Fibroblast of lung (primary cell): ENCODE measurements at regions not wholly inside any gene's neighbourhood (a gene's known extent, or its start where the extent isn't known, plus 50 kb on each side); places are given as distances from the start of the nearest gene placed in this dataset.

Experiments
- DNase-seq, 2 donors: peaks; one replicate each; pipeline versions ENCODE4 v3.0.0 to v3.0.0-alpha.2; 2010; ENCODE audit warnings: low read depth in 2 of 2
- H2AFZ ChIP-seq: 2 replicates; pipeline ENCODE4 v1.5.1; 2012; ENCODE audit warnings: low read length, control low read depth, inconsistent platforms
- H3K27ac ChIP-seq: 2 replicates; pipeline ENCODE4 v1.5.1; 2011; ENCODE audit warnings: low read length, control low read depth; ENCODE audit not compliant: insufficient read depth
- H3K27me3 ChIP-seq: 2 replicates; pipeline ENCODE4 v1.5.1; 2011; ENCODE audit warnings: mild to moderate bottlenecking, low read length; ENCODE audit not compliant: control insufficient read depth, insufficient read depth
- H3K36me3 ChIP-seq: 2 replicates; pipeline ENCODE4 v1.5.1; 2011; ENCODE audit warnings: low read length; ENCODE audit not compliant: control insufficient read depth, insufficient read depth
- H3K4me1 ChIP-seq: 2 replicates; pipeline ENCODE4 v1.5.1; 2011; ENCODE audit warnings: low read length; ENCODE audit not compliant: control insufficient read depth, insufficient read depth; ENCODE audit errors: extremely low read depth
- H3K4me2 ChIP-seq: 2 replicates; pipeline ENCODE4 v1.5.1; 2011; ENCODE audit warnings: low read length, control low read depth; ENCODE audit not compliant: insufficient read depth; ENCODE audit errors: extremely low read depth
- H3K4me3 ChIP-seq, 4 experiments: fragments of 200-600 bp in 1 of 4; sonication (generic) in 1 of 4; replicated peaks in 1 of 4; 2 replicates each; pipeline ENCODE4 v1.5.1; 2011 to 2016; ENCODE audit warnings: low read length in 4 of 4, low read depth in 3 of 4, mild to moderate bottlenecking in 3 of 4, control low read depth in 2 of 4, inconsistent platforms in 1 of 4, mixed read lengths in 1 of 4; ENCODE audit not compliant: insufficient read depth in 1 of 4; ENCODE audit errors: control extremely low read depth in 1 of 4
- H3K79me2 ChIP-seq: 2 replicates; pipeline ENCODE4 v1.5.1; 2012; ENCODE audit warnings: mild to moderate bottlenecking, low read length, inconsistent platforms; ENCODE audit not compliant: control insufficient read depth, insufficient read depth
- H3K9ac ChIP-seq: 2 replicates; pipeline ENCODE4 v1.5.1; 2011; ENCODE audit warnings: mild to moderate bottlenecking, low read length, control low read depth; ENCODE audit not compliant: insufficient read depth
- H3K9me3 ChIP-seq: 2 replicates; pipeline ENCODE4 v1.5.1; 2012; ENCODE audit warnings: low read depth, low read length; ENCODE audit not compliant: control insufficient read depth, insufficient read depth
- H4K20me1 ChIP-seq: 2 replicates; pipeline ENCODE4 v1.5.1; 2011; ENCODE audit warnings: low read length; ENCODE audit not compliant: control insufficient read depth, insufficient read depth; ENCODE audit errors: extremely low read depth
- EZH2 ChIP-seq: IDR thresholded peaks from 2 replicates; pipeline ENCODE4 v1.5.1; 2012; ENCODE audit warnings: low read length, control low read depth, mild to moderate bottlenecking; ENCODE audit errors: missing control alignments
- TF ChIP-seq, protein P1 (sequence below), 2 donors: IDR thresholded peaks in 1 of 2; conservative IDR thresholded peaks in 1 of 2; 1 replicate in 1 of 2; 2 replicates in 1 of 2; pipeline ENCODE4 v1.5.1; 2011 to 2012; ENCODE audit warnings: low read length in 2 of 2, control low read depth in 1 of 2, inconsistent platforms in 1 of 2, low read depth in 1 of 2, mild to moderate bottlenecking in 1 of 2

DNA sequence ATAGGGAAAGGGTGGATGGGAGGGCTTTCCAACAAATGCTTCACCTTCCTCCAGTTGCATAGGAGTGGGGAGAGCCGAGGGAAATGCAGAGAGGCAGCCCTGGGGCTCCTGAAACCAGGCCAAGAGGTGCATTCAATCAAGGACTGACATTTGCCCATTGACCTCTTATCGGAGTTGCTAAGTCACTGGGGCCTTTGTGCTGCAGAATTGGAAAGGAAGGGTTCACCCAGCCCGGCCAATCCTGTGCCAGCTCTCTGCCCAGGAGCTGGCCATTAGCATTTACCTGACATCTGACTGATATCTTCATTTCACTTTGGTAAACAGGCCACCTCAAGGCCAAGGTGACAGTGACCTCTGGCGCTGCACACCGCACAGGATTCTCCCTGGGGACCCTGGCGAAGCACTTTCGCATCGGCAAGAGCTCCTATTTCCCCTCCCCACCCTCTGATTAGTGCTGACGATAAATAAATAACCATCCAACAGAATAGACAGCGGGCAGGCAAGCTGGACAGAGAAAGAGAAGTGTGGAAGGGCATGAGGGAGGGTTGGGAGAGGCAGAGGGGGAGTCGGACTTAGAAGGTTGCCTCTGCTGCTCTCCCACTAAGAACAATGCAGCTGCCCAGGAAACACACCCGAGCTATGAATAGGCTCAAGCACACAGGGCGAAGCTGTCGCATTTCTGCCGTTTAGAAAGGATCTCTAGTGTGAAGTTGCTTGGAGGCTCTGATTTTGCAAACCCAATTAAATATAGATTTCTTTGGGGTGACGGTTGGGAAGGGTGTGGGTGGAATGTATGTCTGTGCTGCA, 57.0 kb upstream of the BOD1 start:
- Histone ChIP-seq H3K9me3 (no peaks in the 10 kb centered on the region), H3K4me1 (no peaks in the 10 kb centered on the region), H3K36me3 (no peaks in the 10 kb centered on the region), H3K27ac (no peak overlapping the region), H3K9ac (no peak overlapping the region), H3K4me3 (no peak overlapping the region), H2AFZ (no peak overlapping the region), H3K27me3 (peaks cover 2% of the 10 kb centered on the region), H3K79me2 (no peaks in the 10 kb centered on the region), H3K4me2 (no peak overlapping the region), H4K20me1 (no peaks in the 10 kb centered on the region)
- DNase-seq, result no peak
- no peak for TF ChIP-seq EZH2
- TF ChIP-seq, protein P1, sequence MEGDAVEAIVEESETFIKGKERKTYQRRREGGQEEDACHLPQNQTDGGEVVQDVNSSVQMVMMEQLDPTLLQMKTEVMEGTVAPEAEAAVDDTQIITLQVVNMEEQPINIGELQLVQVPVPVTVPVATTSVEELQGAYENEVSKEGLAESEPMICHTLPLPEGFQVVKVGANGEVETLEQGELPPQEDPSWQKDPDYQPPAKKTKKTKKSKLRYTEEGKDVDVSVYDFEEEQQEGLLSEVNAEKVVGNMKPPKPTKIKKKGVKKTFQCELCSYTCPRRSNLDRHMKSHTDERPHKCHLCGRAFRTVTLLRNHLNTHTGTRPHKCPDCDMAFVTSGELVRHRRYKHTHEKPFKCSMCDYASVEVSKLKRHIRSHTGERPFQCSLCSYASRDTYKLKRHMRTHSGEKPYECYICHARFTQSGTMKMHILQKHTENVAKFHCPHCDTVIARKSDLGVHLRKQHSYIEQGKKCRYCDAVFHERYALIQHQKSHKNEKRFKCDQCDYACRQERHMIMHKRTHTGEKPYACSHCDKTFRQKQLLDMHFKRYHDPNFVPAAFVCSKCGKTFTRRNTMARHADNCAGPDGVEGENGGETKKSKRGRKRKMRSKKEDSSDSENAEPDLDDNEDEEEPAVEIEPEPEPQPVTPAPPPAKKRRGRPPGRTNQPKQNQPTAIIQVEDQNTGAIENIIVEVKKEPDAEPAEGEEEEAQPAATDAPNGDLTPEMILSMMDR (conservative IDR thresholded peaks at IDR 0.05 in 1 of 2, IDR thresholded peaks at IDR 0.05 in 1 of 2; ENCODE audit: low read depth in 1 of 2, low read length in 2 of 2), result no peak

DNA sequence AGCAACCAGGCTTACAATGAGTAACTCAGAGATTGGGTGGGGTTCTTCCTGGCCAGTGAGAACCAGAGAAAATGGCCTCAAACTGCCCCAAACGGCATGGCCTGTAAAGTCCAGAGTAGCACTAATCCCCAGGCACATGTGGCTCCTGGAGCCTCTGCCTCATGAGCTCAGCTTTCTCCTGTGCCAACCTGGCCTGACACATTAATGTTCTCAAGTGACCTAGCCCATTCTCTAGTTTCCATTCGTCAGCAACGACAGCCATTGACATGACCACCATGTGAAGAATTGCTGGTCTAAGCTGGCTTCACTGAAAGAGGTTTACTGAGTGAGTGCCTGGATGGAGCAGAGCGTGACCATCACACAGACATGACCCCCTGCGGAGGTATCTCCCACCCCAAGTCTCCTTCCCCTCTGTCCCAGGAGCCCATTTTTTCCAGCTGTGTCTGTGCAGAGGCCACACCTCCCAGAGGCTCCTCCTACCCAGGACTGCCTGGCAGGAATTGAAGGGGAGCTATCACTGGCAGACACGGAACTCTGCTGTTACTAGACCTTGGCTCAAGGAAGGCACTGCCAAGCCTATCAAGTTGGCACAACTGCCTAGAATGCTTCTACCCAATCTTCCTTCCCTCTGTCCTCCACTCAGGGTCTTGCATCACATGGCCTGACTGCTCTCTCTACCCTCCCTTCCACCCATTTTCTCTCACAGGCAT, 59.0 kb upstream of the BOD1 start:
- H3K4me1 ChIP-seq, result no peaks in the 10 kb centered on the region
- no peak for DNase-seq
- H4K20me1 ChIP-seq, result no peaks in the 10 kb centered on the region
- no peaks in the 10 kb centered on the region for H3K79me2 ChIP-seq
- TF ChIP-seq EZH2, result no peak
- TF ChIP-seq, protein P1 (conservative IDR thresholded peaks at IDR 0.05 in 1 of 2, IDR thresholded peaks at IDR 0.05 in 1 of 2; ENCODE audit: low read depth in 1 of 2, low read length in 2 of 2), result no peak
- H3K4me2 ChIP-seq, result no peak overlapping the region
- peaks cover 2% of the 10 kb centered on the region for H3K27me3 ChIP-seq
- H2AFZ ChIP-seq, result no peak overlapping the region
- H3K36me3 ChIP-seq, result no peaks in the 10 kb centered on the region
- H3K9ac ChIP-seq, result no peak overlapping the region
- no peaks in the 10 kb centered on the region for H3K9me3 ChIP-seq
- H3K27ac ChIP-seq, result no peak overlapping the region
- H3K4me3 ChIP-seq, result no peak overlapping the region

DNA sequence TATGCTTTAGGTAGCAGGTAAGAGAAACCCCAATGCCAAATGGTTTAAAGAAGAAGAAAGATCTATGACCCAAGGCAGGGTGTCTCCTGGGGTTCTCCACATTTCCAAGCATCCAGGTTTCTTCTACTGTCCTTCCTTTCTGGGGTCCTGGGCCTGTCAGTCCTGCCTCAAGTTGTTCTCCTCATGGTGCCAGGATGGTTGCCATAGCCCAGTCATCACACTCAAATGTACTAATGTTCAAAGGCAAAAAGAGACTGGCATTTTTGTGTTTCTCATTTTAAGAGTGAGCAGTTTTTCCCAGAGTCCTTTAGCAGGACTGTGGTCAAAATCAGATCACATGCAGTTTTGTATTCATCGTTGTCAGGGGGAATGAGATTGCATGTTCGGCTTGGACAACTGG, 59.9 kb upstream of the BOD1 start:
- DNase-seq, result no peak
- Histone ChIP-seq H3K4me3 (no peak overlapping the region), H3K36me3 (no peaks in the 10 kb centered on the region), H3K79me2 (no peaks in the 10 kb centered on the region), H3K4me2 (no peak overlapping the region), H3K4me1 (no peaks in the 10 kb centered on the region), H3K9ac (no peak overlapping the region), H4K20me1 (no peaks in the 10 kb centered on the region), H3K9me3 (no peaks in the 10 kb centered on the region), H3K27ac (no peak overlapping the region), H2AFZ (no peak overlapping the region), H3K27me3 (peaks cover 2% of the 10 kb centered on the region)
- no peak for TF ChIP-seq EZH2
- TF ChIP-seq, protein P1 (conservative IDR thresholded peaks at IDR 0.05 in 1 of 2, IDR thresholded peaks at IDR 0.05 in 1 of 2; ENCODE audit: low read depth in 1 of 2, low read length in 2 of 2), result no peak
